GM21381 (cell line): ENCODE measurements at regions not wholly inside any gene's neighbourhood (a gene's known extent, or its start where the extent isn't known, plus 50 kb on each side); places are given as distances from the start of the nearest gene placed in this dataset.

Source experiments
- ATAC-seq: cut with Tn5 transposase; IDR thresholded peaks from one replicate; pipeline ENCODE4 v1.9.1; 2021; ENCODE audit warnings: mild to moderate bottlenecking, moderate library complexity; ENCODE audit not compliant: unreplicated experiment

GRCh38 chr10:77710759-77711682 is 73.4 kb upstream of the KCNMA1 start:
- peak; percentile 81 for ATAC-seq

GRCh38 chr10:77710081-77710551 is 72.5 kb upstream of the KCNMA1 start:
- peak; percentile 44 for ATAC-seq

- no peak for ATAC-seq
Observed at GRCh38 chr10:77707570-77707969, 70.0 kb upstream of the KCNMA1 start.

GRCh38 chr10:77702166-77702565 is 64.6 kb upstream of the KCNMA1 start:
- no peak for ATAC-seq

- ATAC-seq, result no peak
Observed at GRCh38 chr10:77700086-77700485, 62.5 kb upstream of the KCNMA1 start.

GRCh38 chr10:77699080-77699645 is 61.6 kb upstream of the KCNMA1 start:
- ATAC-seq, result no peak

GRCh38 chr10:77698267-77698931 is 60.8 kb upstream of the KCNMA1 start:
- no peak for ATAC-seq

- ATAC-seq, result no peak
Observed at GRCh38 chr10:77696584-77696983, 59.0 kb upstream of the KCNMA1 start.

- ATAC-seq, result no peak
Observed at GRCh38 chr10:77695186-77695585, 57.6 kb upstream of the KCNMA1 start.

- no peak for ATAC-seq
Observed at GRCh38 chr10:77692782-77693181, 55.2 kb upstream of the KCNMA1 start.

GRCh38 chr10:77689339-77689738 is 51.7 kb upstream of the KCNMA1 start:
- ATAC-seq, result no peak

- ATAC-seq, result no peak
Observed at GRCh38 chr10:77687621-77688020, 50.0 kb upstream of the KCNMA1 start.
